ENCODE measurements at regions not wholly inside any gene's neighbourhood (a gene's known extent, or its start where the extent isn't known, plus 50 kb on each side); places are given as distances from the start of the nearest gene placed in this dataset.

- H3K4me3 ChIP-seq (ENCODE audit: low read depth, low read length) = no peak overlapping the region
- no peaks in the 10 kb centered on the region for H3K36me3 Mint-ChIP-seq (ENCODE audit: insufficient read depth, unreplicated experiment)
- H3K27ac Mint-ChIP-seq (ENCODE audit: unreplicated experiment) = no peak overlapping the region
- BruUV-seq (replicated peaks) = no TSS peak
- DNase-seq = no peak
- CTCF ChIA-PET = no interaction called here
- TF ChIP-seq CTCF (IDR thresholded peaks at IDR 0.05; ENCODE audit: insufficient read depth in 1 of 2, low read depth in 1 of 2, low read length in 1 of 2, severe bottlenecking in 1 of 2, unreplicated experiment in 1 of 2) = no peak
- POLR2A ChIA-PET = no interaction called here
- H3K4me1 Mint-ChIP-seq (ENCODE audit: low read depth, unreplicated experiment) = no peaks in the 10 kb centered on the region
- peaks cover 3% of the 10 kb centered on the region for H3K27me3 Mint-ChIP-seq (ENCODE audit: insufficient read depth, unreplicated experiment)
- intact Hi-C loops (cut with micrococcal nuclease; ENCODE audit: unreplicated experiment) = no loop called here
- H3K9me3 Mint-ChIP-seq (ENCODE audit: unreplicated experiment) = peaks cover 12% of the 10 kb centered on the region
- no peaks in the 10 kb centered on the region for H3K27me3 ChIP-seq (replicated peaks; ENCODE audit: control insufficient read depth, insufficient read depth, low read length)
- H3K4me1 ChIP-seq = no peaks in the 10 kb centered on the region; the same call in 1 of the 2 replicates
- no peak overlapping the region for H3K4me3 Mint-ChIP-seq (ENCODE audit: unreplicated experiment)
- no peaks in the 10 kb centered on the region for H3K36me3 ChIP-seq (ENCODE audit: control insufficient read depth, insufficient read depth, low read length)
- H3K9me3 ChIP-seq = 0 out of 2 replicates have a peak, but pooled peaks cover 6% of the 10 kb centered on the region
These were observed 101.0 kb upstream of the CERS6 start for GRCh38 chr2:168355121-168355520.

- no peak for TF ChIP-seq CTCF (IDR thresholded peaks at IDR 0.05; ENCODE audit: insufficient read depth in 1 of 2, low read depth in 1 of 2, low read length in 1 of 2, severe bottlenecking in 1 of 2, unreplicated experiment in 1 of 2)
- Mint-ChIP-seq H3K4me3 (ENCODE audit: unreplicated experiment) (no peak overlapping the region), H3K9me3 (ENCODE audit: unreplicated experiment) (peaks cover 12% of the 10 kb centered on the region)
These were observed 100.1 kb upstream of the CERS6 start for GRCh38 chr2:168355779-168356476.

GRCh38 chr2:168356477-168356835 is 99.6 kb upstream of the CERS6 start:
- CTCF ChIA-PET = no interaction called here
- no peaks in the 10 kb centered on the region for H3K36me3 ChIP-seq (ENCODE audit: control insufficient read depth, insufficient read depth, low read length)
- H3K4me3 Mint-ChIP-seq (ENCODE audit: unreplicated experiment) = no peak overlapping the region
- POLR2A ChIA-PET = no interaction called here
- no peaks in the 10 kb centered on the region for H3K27me3 ChIP-seq (replicated peaks; ENCODE audit: control insufficient read depth, insufficient read depth, low read length)
- peaks cover 3% of the 10 kb centered on the region for H3K27me3 Mint-ChIP-seq (ENCODE audit: insufficient read depth, unreplicated experiment)
- no peaks in the 10 kb centered on the region for H3K4me1 ChIP-seq
- no peak overlapping the region for H3K27ac Mint-ChIP-seq (ENCODE audit: unreplicated experiment)
- intact Hi-C loops (cut with micrococcal nuclease; ENCODE audit: unreplicated experiment) = no loop called here
- 0 out of 2 replicates have a peak, but pooled peaks cover 6% of the 10 kb centered on the region for H3K9me3 ChIP-seq
- DNase-seq = no peak
- no TSS peak for BruUV-seq (replicated peaks)
- no peaks in the 10 kb centered on the region for H3K4me1 Mint-ChIP-seq (ENCODE audit: low read depth, unreplicated experiment)
- H3K36me3 Mint-ChIP-seq (ENCODE audit: insufficient read depth, unreplicated experiment) = no peaks in the 10 kb centered on the region
- TF ChIP-seq CTCF (IDR thresholded peaks at IDR 0.05; ENCODE audit: insufficient read depth in 1 of 2, low read depth in 1 of 2, low read length in 1 of 2, severe bottlenecking in 1 of 2, unreplicated experiment in 1 of 2) = no peak
- H3K4me3 ChIP-seq (ENCODE audit: low read depth, low read length) = no peak overlapping the region
- peaks cover 12% of the 10 kb centered on the region for H3K9me3 Mint-ChIP-seq (ENCODE audit: unreplicated experiment)

More at GRCh38 chr2:168355779-168356476, 100.1 kb upstream of the CERS6 start:
- no peak for DNase-seq
- ChIA-PET POLR2A (no interaction called here), CTCF (no interaction called here)
- H3K36me3 ChIP-seq (ENCODE audit: control insufficient read depth, insufficient read depth, low read length) = no peaks in the 10 kb centered on the region
- Mint-ChIP-seq H3K36me3 (ENCODE audit: insufficient read depth, unreplicated experiment) (no peaks in the 10 kb centered on the region), H3K27me3 (ENCODE audit: insufficient read depth, unreplicated experiment) (peaks cover 3% of the 10 kb centered on the region), H3K27ac (ENCODE audit: unreplicated experiment) (no peak overlapping the region), H3K4me1 (ENCODE audit: low read depth, unreplicated experiment) (no peaks in the 10 kb centered on the region)
- no peaks in the 10 kb centered on the region for H3K4me1 ChIP-seq
- no TSS peak for BruUV-seq (replicated peaks)
- intact Hi-C loops (cut with micrococcal nuclease; ENCODE audit: unreplicated experiment) = no loop called here
- 0 out of 2 replicates have a peak, but pooled peaks cover 6% of the 10 kb centered on the region for H3K9me3 ChIP-seq
- no peak overlapping the region for H3K4me3 ChIP-seq (ENCODE audit: low read depth, low read length)
- no peaks in the 10 kb centered on the region for H3K27me3 ChIP-seq (replicated peaks; ENCODE audit: control insufficient read depth, insufficient read depth, low read length)

All from Caco-2 (cell line).